ENCODE measurements at regions not wholly inside any gene's neighbourhood (a gene's known extent, or its start where the extent isn't known, plus 50 kb on each side); places are given as distances from the start of the nearest gene placed in this dataset.
"Not testable (repeated sequence)": the region's sequence is repeated elsewhere in the genome, so short reads cannot be mapped to it uniquely, and the experiment has no call there.

- in situ Hi-C loops (cut with HindIII; ENCODE audit: low pct_ligation_motif_present, low sequenced_read_pairs) = no loop called here
- Histone ChIP-seq H3K27me3 (replicated peaks) (no peaks in the 10 kb centered on the region), H3K27ac (no peak overlapping the region), H3K36me3 (replicated peaks) (no peaks in the 10 kb centered on the region), H3K4me3 (ENCODE audit: low read depth, low read length) (no peak overlapping the region)
- no peak for DNase-seq
- no peak for TF ChIP-seq CTCF (IDR thresholded peaks at IDR 0.05; ENCODE audit: low read depth, low read length, missing control alignments)
Measured at GRCh38 chr12:74166096-74166495, 371.5 kb upstream of the ATXN7L3B start.

GRCh38 chr12:74169607-74170006 is 368.0 kb upstream of the ATXN7L3B start:
- Histone ChIP-seq H3K36me3 (replicated peaks) (no peaks in the 10 kb centered on the region), H3K27me3 (replicated peaks) (no peaks in the 10 kb centered on the region), H3K4me3 (ENCODE audit: low read depth, low read length) (no peak overlapping the region), H3K27ac (no peak overlapping the region)
- in situ Hi-C loops (cut with HindIII; ENCODE audit: low pct_ligation_motif_present, low sequenced_read_pairs) = no loop called here
- no peak for DNase-seq
- TF ChIP-seq CTCF (IDR thresholded peaks at IDR 0.05; ENCODE audit: low read depth, low read length, missing control alignments) = no peak

- Histone ChIP-seq H3K27me3 (replicated peaks) (no peaks in the 10 kb centered on the region), H3K36me3 (replicated peaks) (no peaks in the 10 kb centered on the region), H3K27ac (no peak overlapping the region), H3K4me3 (ENCODE audit: low read depth, low read length) (no peak overlapping the region)
- no peak for DNase-seq
- in situ Hi-C loops (cut with HindIII; ENCODE audit: low pct_ligation_motif_present, low sequenced_read_pairs) = no loop called here
- TF ChIP-seq CTCF (IDR thresholded peaks at IDR 0.05; ENCODE audit: low read depth, low read length, missing control alignments) = no peak
Measured at GRCh38 chr12:74170645-74171477, 366.8 kb upstream of the ATXN7L3B start.

DNA sequence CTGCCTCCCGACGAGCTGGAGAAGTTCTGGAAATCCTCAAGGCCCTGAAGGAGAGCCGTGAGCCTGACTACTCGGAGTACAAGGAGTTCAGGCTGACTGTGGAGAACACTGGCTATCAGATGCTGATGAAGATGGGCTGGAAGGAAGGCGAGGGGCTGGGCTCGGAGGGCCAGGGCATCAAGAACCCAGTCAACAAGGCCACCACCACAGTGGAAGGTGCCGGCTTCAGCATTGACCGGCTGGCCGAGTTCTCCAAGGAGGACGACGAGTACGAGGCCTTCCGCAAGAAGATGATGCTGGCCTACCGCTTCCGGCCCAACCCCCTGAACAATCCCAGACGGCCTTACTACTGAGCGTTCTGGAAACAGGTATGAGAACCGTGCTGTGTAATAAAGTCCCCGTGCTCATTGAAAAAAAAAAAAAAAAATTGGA is 366.1 kb upstream of the ATXN7L3B start:
- Histone ChIP-seq H3K36me3 (replicated peaks) (no peaks in the 10 kb centered on the region), H3K4me3 (ENCODE audit: low read depth, low read length) (no peak overlapping the region), H3K27me3 (replicated peaks) (no peaks in the 10 kb centered on the region), H3K27ac (no peak overlapping the region)
- DNase-seq = no peak
- in situ Hi-C loops (cut with HindIII; ENCODE audit: low pct_ligation_motif_present, low sequenced_read_pairs) = no loop called here
- no peak for TF ChIP-seq CTCF (IDR thresholded peaks at IDR 0.05; ENCODE audit: low read depth, low read length, missing control alignments)

- H3K27me3 ChIP-seq (replicated peaks); H3K4me3 ChIP-seq (ENCODE audit: low read depth, low read length); H3K27ac ChIP-seq; DNase-seq; in situ Hi-C loops (cut with HindIII; ENCODE audit: low pct_ligation_motif_present, low sequenced_read_pairs); H3K36me3 ChIP-seq (replicated peaks): not testable (repeated sequence)
Measured at GRCh38 chr12:74174961-74175360, 362.7 kb upstream of the ATXN7L3B start.

DNA sequence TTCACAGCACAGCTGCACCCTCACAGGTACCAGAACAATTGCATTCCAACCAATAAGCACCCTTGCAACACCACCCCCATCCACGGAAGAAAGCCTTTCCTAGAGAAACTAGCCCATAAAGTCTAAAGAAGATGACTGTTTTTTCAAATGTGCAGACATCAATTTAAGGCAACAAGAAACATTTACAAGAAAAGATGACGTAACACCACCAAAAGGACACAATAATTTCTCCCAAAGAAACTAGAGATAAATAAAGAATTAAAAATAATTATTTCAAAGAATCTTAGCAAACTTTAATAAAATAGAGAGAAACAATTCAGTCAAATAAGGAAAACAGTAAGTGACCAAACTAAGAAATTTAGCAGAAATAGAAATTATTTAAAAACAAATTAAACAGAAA is 352.3 kb upstream of the ATXN7L3B start:
- TF ChIP-seq CTCF (IDR thresholded peaks at IDR 0.05; ENCODE audit: low read depth, low read length, missing control alignments) = no peak

More for the DNA sequence above, 352.3 kb upstream of the ATXN7L3B start:
- H3K27me3 ChIP-seq (replicated peaks) = no peaks in the 10 kb centered on the region
- in situ Hi-C loops (cut with HindIII; ENCODE audit: low pct_ligation_motif_present, low sequenced_read_pairs) = no loop called here
- H3K27ac ChIP-seq = no peak overlapping the region
- no peak overlapping the region for H3K4me3 ChIP-seq (ENCODE audit: low read depth, low read length)
- DNase-seq = no peak
- H3K36me3 ChIP-seq (replicated peaks) = no peaks in the 10 kb centered on the region

All from brain microvascular endothelial cell (primary cell).